ENCODE measurements at regions not wholly inside any gene's neighbourhood (a gene's known extent, or its start where the extent isn't known, plus 50 kb on each side); places are given as distances from the start of the nearest gene placed in this dataset.

DNA sequence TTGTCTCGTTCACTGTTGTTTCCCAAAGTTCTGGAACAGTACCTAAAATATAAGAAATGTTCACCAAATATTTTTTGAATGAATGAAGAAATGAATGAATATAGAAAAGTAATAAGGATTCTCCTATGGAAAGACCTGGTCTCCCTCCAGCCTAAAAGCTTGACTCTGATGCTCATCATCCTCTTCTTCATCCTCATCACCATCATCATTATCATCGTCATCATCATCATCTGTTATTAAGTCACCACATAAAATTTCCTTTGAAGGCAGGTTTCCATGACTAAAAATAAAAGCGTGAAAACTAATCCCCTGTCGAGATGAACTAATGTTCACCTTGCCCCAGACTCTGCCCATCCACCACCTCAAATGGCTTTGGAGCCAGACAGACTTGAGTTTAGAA lies 181.4 kb upstream of the PRNP start:
- no peaks in the 10 kb centered on the region for H3K27me3 ChIP-seq (ENCODE audit: control insufficient read depth in 2 of 2, insufficient read depth in 2 of 2, low read length in 2 of 2)
- ChIA-PET POLR2A (no interaction called here), CTCF (interaction anchor here (1.0 kb wide), 1 partner anchor 255 kb away, joined by 3 read pairs; no protein-coding TSS in a partner anchor)
- H3K79me2 ChIP-seq (ENCODE audit: control insufficient read depth, insufficient read depth, low read length): no peaks in the 10 kb centered on the region
- intact Hi-C loops (cut with micrococcal nuclease): no loop called here
- BruUV-seq (replicated peaks): no TSS peak
- peaks cover 23% of the 10 kb centered on the region for H3K4me1 ChIP-seq (ENCODE audit: control insufficient read depth, extremely low read depth, insufficient read depth, low read length)
- TF ChIP-seq POLR2AphosphoS5 (IDR thresholded peaks at IDR 0.05; ENCODE audit: insufficient read depth, low read depth, low read length) (no peak), POLR2A (IDR thresholded peaks at IDR 0.05; ENCODE audit: low read depth, low read length) (no peak), FOS (IDR thresholded peaks at IDR 0.05; ENCODE audit: borderline replicate concordance, insufficient read depth, low read length) (no peak), MYC (IDR thresholded peaks at IDR 0.05; ENCODE audit: low read depth, low read length) (no peak), GATA2 (IDR thresholded peaks at IDR 0.05; ENCODE audit: insufficient read depth, insufficient read length, low read depth, low read length) (no peak), EZH2 (IDR thresholded peaks at IDR 0.05; ENCODE audit: borderline replicate concordance, low read depth, low read length, severe bottlenecking) (no peak), JUN (IDR thresholded peaks at IDR 0.05; ENCODE audit: borderline replicate concordance, insufficient read depth, insufficient read length, low read depth) (no peak)
- TF ChIP-seq, protein P1, sequence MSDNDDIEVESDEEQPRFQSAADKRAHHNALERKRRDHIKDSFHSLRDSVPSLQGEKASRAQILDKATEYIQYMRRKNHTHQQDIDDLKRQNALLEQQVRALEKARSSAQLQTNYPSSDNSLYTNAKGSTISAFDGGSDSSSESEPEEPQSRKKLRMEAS (IDR thresholded peaks at IDR 0.05; ENCODE audit: insufficient read depth, insufficient read length): no peak
- TF ChIP-seq, protein P2, sequence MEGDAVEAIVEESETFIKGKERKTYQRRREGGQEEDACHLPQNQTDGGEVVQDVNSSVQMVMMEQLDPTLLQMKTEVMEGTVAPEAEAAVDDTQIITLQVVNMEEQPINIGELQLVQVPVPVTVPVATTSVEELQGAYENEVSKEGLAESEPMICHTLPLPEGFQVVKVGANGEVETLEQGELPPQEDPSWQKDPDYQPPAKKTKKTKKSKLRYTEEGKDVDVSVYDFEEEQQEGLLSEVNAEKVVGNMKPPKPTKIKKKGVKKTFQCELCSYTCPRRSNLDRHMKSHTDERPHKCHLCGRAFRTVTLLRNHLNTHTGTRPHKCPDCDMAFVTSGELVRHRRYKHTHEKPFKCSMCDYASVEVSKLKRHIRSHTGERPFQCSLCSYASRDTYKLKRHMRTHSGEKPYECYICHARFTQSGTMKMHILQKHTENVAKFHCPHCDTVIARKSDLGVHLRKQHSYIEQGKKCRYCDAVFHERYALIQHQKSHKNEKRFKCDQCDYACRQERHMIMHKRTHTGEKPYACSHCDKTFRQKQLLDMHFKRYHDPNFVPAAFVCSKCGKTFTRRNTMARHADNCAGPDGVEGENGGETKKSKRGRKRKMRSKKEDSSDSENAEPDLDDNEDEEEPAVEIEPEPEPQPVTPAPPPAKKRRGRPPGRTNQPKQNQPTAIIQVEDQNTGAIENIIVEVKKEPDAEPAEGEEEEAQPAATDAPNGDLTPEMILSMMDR (IDR thresholded peaks at IDR 0.05; ENCODE audit: extremely low read depth in 1 of 2, insufficient read depth in 1 of 2, low read depth in 1 of 2, low read length in 2 of 2): no peak
- DNase-seq (ENCODE audit: low read depth, low spot score) (no peak), FAIRE-seq (no peak)
- H4K20me1 ChIP-seq (replicated peaks; ENCODE audit: control insufficient read depth, extremely low read depth, insufficient read depth, low read length): no peaks in the 10 kb centered on the region
- no peaks in the 10 kb centered on the region for H3K9me3 ChIP-seq (replicated peaks; ENCODE audit: control insufficient read depth, insufficient read depth, low read length)
- H3K9ac ChIP-seq (replicated peaks; ENCODE audit: extremely low read depth, insufficient read depth, low read length): no peak overlapping the region
- no peak overlapping the region for H3K27ac ChIP-seq (ENCODE audit: insufficient read depth, low read depth, low read length)
- no peaks in the 10 kb centered on the region for H3K36me3 ChIP-seq (ENCODE audit: control insufficient read depth in 2 of 2, extremely low read depth in 1 of 2, insufficient read depth in 2 of 2, low read length in 2 of 2)
- dilution Hi-C loops (cut with MboI; ENCODE audit: extremely low pct_ligation_motif_present, low sequenced_read_pairs): no loop called here
- no peak overlapping the region for H3K4me3 ChIP-seq (replicated peaks in 1 of 3; ENCODE audit: insufficient read depth in 1 of 3, low read depth in 1 of 3, low read length in 3 of 3)
- no peak overlapping the region for H2AFZ ChIP-seq (ENCODE audit: low read depth, low read length)
- H3K9me1 ChIP-seq (replicated peaks; ENCODE audit: control insufficient read depth, extremely low read depth, insufficient read depth, low read length): no peaks in the 10 kb centered on the region
- no peak overlapping the region for H3K4me2 ChIP-seq (ENCODE audit: insufficient read depth, low read length)
